H1 (cell line): ENCODE measurements at regions not wholly inside any gene's neighbourhood (a gene's known extent, or its start where the extent isn't known, plus 50 kb on each side); places are given as distances from the start of the nearest gene placed in this dataset.

Experiments used
- ATF3 ChIP-seq: IDR thresholded peaks from 2 replicates; pipeline ENCODE4 v1.6.1; 2011; ENCODE audit warnings: low read depth, mild to moderate bottlenecking, low read length; ENCODE audit not compliant: insufficient read depth
- CBX8 ChIP-seq: fragments of 300-800, 300-1000 bp; sonication (generic); IDR thresholded peaks from 2 replicates; pipeline ENCODE4 v1.7.1; 2016; ENCODE audit warnings: low read depth, low read length, borderline replicate concordance
- CTCF ChIP-seq, 3 experiments: IDR thresholded peaks; 1 replicate in 2 of 3; 2 replicates in 1 of 3; pipeline versions ENCODE4 v1.5.1 to v1.6.1; 2011; ENCODE audit warnings: low read length in 3 of 3, mild to moderate bottlenecking in 3 of 3, inconsistent platforms in 2 of 3, low read depth in 1 of 3, moderate library complexity in 1 of 3; ENCODE audit not compliant: insufficient read depth in 1 of 3; ENCODE audit errors: control extremely low read depth in 1 of 3
- HDAC2 ChIP-seq, 2 experiments: fragments of 300-600 bp in 1 of 2; sonication (generic) in 1 of 2; IDR thresholded peaks; 2 replicates each; pipeline ENCODE4 v1.6.1; 2011 to 2012; ENCODE audit warnings: low read depth in 2 of 2, low read length in 2 of 2, mild to moderate bottlenecking in 2 of 2, moderate library complexity in 2 of 2, borderline replicate concordance in 1 of 2, inconsistent platforms in 1 of 2
- SIN3A ChIP-seq, 2 experiments: IDR thresholded peaks in 1 of 2; conservative IDR thresholded peaks in 1 of 2; 2 replicates each; pipeline ENCODE4 v1.6.1; 2011 to 2012; ENCODE audit warnings: low read length in 2 of 2, improper control_type of control experiment in 1 of 2, low read depth in 1 of 2, mild to moderate bottlenecking in 1 of 2
- SP1 ChIP-seq: IDR thresholded peaks from 2 replicates; pipeline ENCODE4 v1.6.1; 2011; ENCODE audit warnings: low read depth, low read length

- TF ChIP-seq ATF3 = no peak
- no peak for TF ChIP-seq SIN3A (conservative IDR thresholded peaks at IDR 0.05 in 1 of 2, IDR thresholded peaks at IDR 0.05 in 1 of 2; ENCODE audit: low read depth in 1 of 2, low read length in 2 of 2)
- TF ChIP-seq SP1 = no peak
- no peak for TF ChIP-seq HDAC2 (IDR thresholded peaks at IDR 0.05; ENCODE audit: borderline replicate concordance in 1 of 2, low read depth in 2 of 2, low read length in 2 of 2)
- no peak for TF ChIP-seq CTCF (IDR thresholded peaks at IDR 0.05; ENCODE audit: control extremely low read depth in 1 of 3, insufficient read depth in 1 of 3, low read depth in 1 of 3, low read length in 3 of 3)
- no peak for TF ChIP-seq CBX8
These were observed 228.6 kb upstream of the ID2 start (continued) for GRCh38 chr2:8452979-8453903.
